Ectodermal cell (in vitro differentiated cells): ENCODE measurements at regions not wholly inside any gene's neighbourhood (a gene's known extent, or its start where the extent isn't known, plus 50 kb on each side); places are given as distances from the start of the nearest gene placed in this dataset.
"Not testable (repeated sequence)": the region's sequence is repeated elsewhere in the genome, so short reads cannot be mapped to it uniquely, and the experiment has no call there.

Source experiments
- H3K27ac ChIP-seq: 2 replicates; pipeline ENCODE4 v1.7.0; 2013; ENCODE audit warnings: mild to moderate bottlenecking, low read depth, low read length; ENCODE audit not compliant: insufficient read depth, poor library complexity, severe bottlenecking
- H3K27me3 ChIP-seq: 2 replicates; pipeline ENCODE4 v1.7.0; 2013; ENCODE audit warnings: mild to moderate bottlenecking, low read length; ENCODE audit not compliant: insufficient read depth, control insufficient read depth, poor library complexity, severe bottlenecking
- H3K36me3 ChIP-seq: one replicate; pipeline ENCODE4 v1.7.0; 2013; ENCODE audit warnings: low read length; ENCODE audit not compliant: control insufficient read depth, insufficient read depth
- H3K4me1 ChIP-seq: one replicate; pipeline ENCODE4 v1.7.0; 2013; ENCODE audit warnings: low read length; ENCODE audit not compliant: control insufficient read depth, insufficient read depth
- H3K4me3 ChIP-seq: 2 replicates; pipeline ENCODE4 v1.7.0; 2013; ENCODE audit warnings: low read depth, low read length, control low read depth; ENCODE audit not compliant: insufficient read depth
- H3K9me3 ChIP-seq: 2 replicates; pipeline ENCODE4 v1.7.0; 2013; ENCODE audit warnings: mild to moderate bottlenecking, low read length, moderate library complexity; ENCODE audit not compliant: control insufficient read depth
- WGBS, 2 experiments: methylation state at CpG; one replicate each; pipeline ENCODE4 v1.1.7; 2013; ENCODE audit warnings: missing lambda C conversion rate in 2 of 2; 5-methylcytosine and 5-hydroxymethylcytosine counted together

GRCh38 chr6:155881826-155882526 lies 426.3 kb upstream of the NOX3 start:
- H3K4me3 ChIP-seq = no peak overlapping the region
- H3K9me3 ChIP-seq = no peaks in the 10 kb centered on the region
- WGBS, 2 experiments = 92 to 94% methylated on average over 5 of the region's 5 CpGs
- H3K27me3 ChIP-seq = no peaks in the 10 kb centered on the region
- no peaks in the 10 kb centered on the region for H3K36me3 ChIP-seq
- no peak overlapping the region for H3K27ac ChIP-seq
- no peaks in the 10 kb centered on the region for H3K4me1 ChIP-seq

DNA sequence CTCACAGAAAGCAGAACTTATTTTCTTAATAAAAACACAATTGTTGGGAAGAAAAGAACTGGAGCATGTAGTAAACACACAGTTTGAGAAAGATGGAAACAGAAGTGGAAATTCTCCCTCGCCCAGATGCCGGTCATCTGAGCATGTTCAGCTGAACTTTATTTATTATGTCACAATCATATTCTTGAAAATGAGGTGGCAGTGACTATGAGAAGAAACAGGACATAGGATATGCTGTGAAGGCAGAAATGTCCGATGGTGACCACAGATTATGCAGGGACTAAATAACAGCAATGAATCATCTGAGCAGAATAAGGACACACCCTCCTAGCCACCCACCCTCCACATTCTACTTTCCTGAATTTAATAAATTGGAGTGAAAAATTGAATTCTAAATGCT lies 425.3 kb upstream of the NOX3 start:
- Histone ChIP-seq H3K9me3 (no peaks in the 10 kb centered on the region), H3K27ac (no peak overlapping the region), H3K4me3 (no peak overlapping the region), H3K27me3 (no peaks in the 10 kb centered on the region), H3K4me1 (no peaks in the 10 kb centered on the region), H3K36me3 (no peaks in the 10 kb centered on the region)
- WGBS, 2 experiments = 87 to 93% methylated on average over 2 to 3 of the region's 3 CpGs

GRCh38 chr6:155872961-155873360 lies 417.3 kb upstream of the NOX3 start:
- Histone ChIP-seq H3K4me3 (no peak overlapping the region), H3K9me3 (no peaks in the 10 kb centered on the region), H3K27me3 (no peaks in the 10 kb centered on the region), H3K4me1 (peaks cover 4% of the 10 kb centered on the region), H3K36me3 (no peaks in the 10 kb centered on the region), H3K27ac (no peak overlapping the region)
- WGBS, 2 experiments = 80% methylated on average over 6 of the region's 6 CpGs

- WGBS, 2 experiments = 93% methylated on average over 3 to 4 of the region's 4 CpGs
- Histone ChIP-seq H3K4me3 (no peak overlapping the region), H3K4me1 (no peaks in the 10 kb centered on the region), H3K9me3 (no peaks in the 10 kb centered on the region), H3K27ac (no peak overlapping the region), H3K36me3 (no peaks in the 10 kb centered on the region), H3K27me3 (no peaks in the 10 kb centered on the region)
Measured at GRCh38 chr6:155867682-155868081, 412.0 kb upstream of the NOX3 start.

DNA sequence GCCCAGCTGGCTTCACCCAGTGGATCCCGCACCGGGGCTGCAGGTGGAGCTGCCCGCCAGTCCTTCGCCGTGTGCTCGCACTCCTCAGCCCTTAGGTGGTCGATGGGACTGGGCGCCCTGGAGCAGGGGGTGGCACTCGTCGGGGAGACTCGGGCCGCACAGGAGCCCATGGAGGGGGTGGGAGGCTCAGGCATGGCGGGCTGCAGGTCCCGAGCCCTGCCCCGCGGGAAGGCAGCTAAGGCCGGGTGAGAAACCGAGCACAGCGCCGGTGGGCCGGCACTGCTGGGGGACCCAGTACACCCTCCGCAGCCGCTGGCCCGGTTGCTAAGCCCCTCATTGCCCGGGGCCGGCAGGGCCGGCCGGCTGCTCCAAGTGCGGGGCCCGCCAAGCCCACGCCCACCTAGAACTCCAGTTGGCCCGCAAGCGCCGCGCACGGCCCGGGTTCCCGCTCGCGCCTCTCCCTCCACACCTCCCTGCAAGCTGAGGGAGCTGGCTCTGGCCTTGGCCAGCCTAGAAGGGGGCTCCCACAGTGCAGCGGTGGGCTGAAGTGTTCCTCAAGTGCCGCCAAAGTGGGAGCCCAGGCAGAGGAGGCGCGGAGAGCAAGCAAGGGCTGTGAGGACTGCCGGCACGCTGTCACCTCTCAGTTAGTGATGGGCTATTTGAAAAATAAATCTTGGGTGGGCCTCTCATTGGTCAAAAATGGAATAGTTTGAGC lies 411.2 kb upstream of the NOX3 start:
- H3K27me3 ChIP-seq, H3K27ac ChIP-seq, H3K36me3 ChIP-seq, H3K4me1 ChIP-seq, H3K4me3 ChIP-seq, H3K9me3 ChIP-seq: not testable (repeated sequence)
- 95 to 96% methylated on average over 46 of the region's 46 CpGs for WGBS, 2 experiments

- Histone ChIP-seq H3K36me3 (no peaks in the 10 kb centered on the region), H3K4me1 (no peaks in the 10 kb centered on the region), H3K4me3 (no peak overlapping the region), H3K9me3 (no peaks in the 10 kb centered on the region), H3K27ac (no peak overlapping the region), H3K27me3 (no peaks in the 10 kb centered on the region)
- WGBS, 2 experiments = 87 to 93% methylated on average over 2 of the region's 2 CpGs
Measured at GRCh38 chr6:155861821-155862220, 406.2 kb upstream of the NOX3 start.

DNA sequence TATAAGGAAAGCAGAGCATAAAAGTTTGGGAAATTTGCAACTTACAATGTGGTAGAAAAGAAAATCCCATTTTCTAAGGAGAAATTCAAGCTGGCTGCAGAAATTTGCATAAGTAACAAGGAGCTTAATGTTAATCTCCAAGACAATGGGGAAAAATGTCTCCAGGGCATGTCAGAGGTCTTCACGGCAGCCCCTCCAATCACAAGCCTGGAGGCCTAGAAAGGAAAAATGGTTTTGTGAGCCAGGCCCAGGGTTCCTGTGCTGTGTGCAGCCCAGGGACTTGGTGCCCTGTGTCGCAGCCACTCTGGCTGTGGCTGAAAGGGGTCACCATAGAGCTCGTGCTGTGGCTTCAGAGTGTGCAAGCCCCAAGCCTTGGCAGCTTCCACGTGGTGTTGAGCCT lies 403.3 kb upstream of the NOX3 start:
- 92 to 93% methylated on average over 4 of the region's 4 CpGs for WGBS, 2 experiments
- not testable (repeated sequence) for H3K27me3 ChIP-seq, H3K4me3 ChIP-seq

DNA sequence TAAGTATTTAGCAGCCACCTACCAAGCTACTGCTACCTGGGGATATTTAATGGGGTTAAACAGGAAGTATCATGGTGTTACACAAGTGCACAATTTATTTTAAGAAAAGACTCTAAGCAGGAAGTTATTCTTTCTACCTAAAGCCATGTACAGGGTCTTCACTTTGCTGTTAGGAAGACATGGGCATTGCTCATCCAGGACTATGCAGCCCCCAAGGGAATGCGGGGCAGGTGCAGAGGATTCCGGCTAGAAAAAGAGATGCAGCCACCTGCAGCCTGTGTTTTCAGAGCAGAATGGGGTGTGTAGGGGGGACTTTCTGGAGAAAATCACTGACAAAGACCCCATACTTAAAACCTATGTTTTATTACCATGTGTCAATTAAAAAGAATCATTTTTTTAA lies 399.1 kb upstream of the NOX3 start:
- H3K27ac ChIP-seq = no peak overlapping the region
- H3K4me3 ChIP-seq = no peak overlapping the region
- no peaks in the 10 kb centered on the region for H3K4me1 ChIP-seq
- WGBS, 2 experiments = 83 to 95% methylated on average over 2 of the region's 2 CpGs
- H3K9me3 ChIP-seq = no peaks in the 10 kb centered on the region
- H3K36me3 ChIP-seq = no peaks in the 10 kb centered on the region
- no peaks in the 10 kb centered on the region for H3K27me3 ChIP-seq

More for the DNA sequence above, 403.3 kb upstream of the NOX3 start:
- not testable (repeated sequence) for H3K9me3 ChIP-seq, H3K36me3 ChIP-seq, H3K27ac ChIP-seq, H3K4me1 ChIP-seq

DNA sequence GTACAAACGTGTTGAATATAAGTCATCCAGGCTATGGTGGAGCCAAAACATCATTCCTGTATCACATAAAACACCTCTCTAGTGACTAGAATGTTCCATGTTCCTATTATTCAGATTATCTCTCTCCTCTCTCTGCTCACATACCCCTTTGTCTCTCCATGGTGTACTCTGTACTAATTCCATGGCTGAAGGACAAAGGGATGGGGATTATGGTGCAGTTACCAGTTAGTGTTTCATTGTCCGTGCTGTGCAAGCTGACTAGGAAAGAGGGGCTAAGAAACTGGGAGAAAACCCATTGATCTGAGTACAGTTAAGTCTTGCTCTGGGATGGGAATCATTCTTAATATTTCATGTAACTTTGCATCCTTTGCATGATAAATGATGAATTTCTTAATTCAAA lies 397.4 kb upstream of the NOX3 start:
- Histone ChIP-seq H3K36me3 (no peaks in the 10 kb centered on the region), H3K4me1 (no peaks in the 10 kb centered on the region), H3K27ac (no peak overlapping the region), H3K27me3 (no peaks in the 10 kb centered on the region), H3K4me3 (no peak overlapping the region), H3K9me3 (no peaks in the 10 kb centered on the region)
- WGBS, 2 experiments = 90 to 97% methylated on average over 2 of the region's 2 CpGs

DNA sequence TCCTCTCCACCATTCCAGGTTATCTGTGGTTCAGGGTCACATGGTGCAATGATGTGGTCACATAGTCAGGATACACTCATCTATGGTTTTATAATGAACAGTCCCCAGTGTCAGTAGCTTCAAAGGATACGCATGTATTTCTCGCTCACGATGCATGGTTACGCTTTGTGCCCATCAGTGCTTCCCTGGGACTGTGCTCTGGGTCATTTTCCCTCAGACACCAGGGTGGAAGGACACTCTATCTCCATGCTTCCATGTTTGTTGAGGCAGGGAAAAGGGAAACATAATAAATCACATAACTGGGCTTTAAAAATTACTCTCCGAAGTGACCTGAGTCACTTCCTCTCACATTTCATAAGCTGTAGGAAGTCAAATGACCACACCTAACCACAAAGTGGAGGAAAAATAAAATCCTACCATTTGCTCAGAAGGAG lies 394.8 kb upstream of the NOX3 start:
- no peak overlapping the region for H3K27ac ChIP-seq
- H3K4me3 ChIP-seq = no peak overlapping the region
- WGBS, 2 experiments = 95 to 97% methylated on average over 4 to 5 of the region's 5 CpGs
- H3K4me1 ChIP-seq = no peaks in the 10 kb centered on the region
- no peaks in the 10 kb centered on the region for H3K27me3 ChIP-seq
- no peaks in the 10 kb centered on the region for H3K36me3 ChIP-seq
- no peaks in the 10 kb centered on the region for H3K9me3 ChIP-seq
